TTC549 (cell line): ENCODE measurements at regions not wholly inside any gene's neighbourhood (a gene's known extent, or its start where the extent isn't known, plus 50 kb on each side); places are given as distances from the start of the nearest gene placed in this dataset.

Source experiments
- FAIRE-seq: peaks from 2 replicates; lab custom pipeline; 2012; peaks lifted over from hg19 to GRCh38; lab: Jason Lieb, UNC

GRCh38 chr13:75934889-75935288 is 298.8 kb downstream of the LMO7 start:
- no peak for FAIRE-seq

- FAIRE-seq: no peak
Observed at GRCh38 chr13:75932636-75933035, 296.5 kb downstream of the LMO7 start.

- FAIRE-seq: no peak
Observed at GRCh38 chr13:75931116-75931515, 295.0 kb downstream of the LMO7 start.

- FAIRE-seq: no peak
Observed at GRCh38 chr13:75929076-75929475, 292.9 kb downstream of the LMO7 start.

GRCh38 chr13:75927183-75927669 is 291.1 kb downstream of the LMO7 start:
- no peak for FAIRE-seq

- FAIRE-seq: no peak
Observed at GRCh38 chr13:75920536-75920935, 284.4 kb downstream of the LMO7 start.

GRCh38 chr13:75919660-75920199 is 283.6 kb downstream of the LMO7 start:
- FAIRE-seq: no peak

- no peak for FAIRE-seq
Observed at GRCh38 chr13:75915066-75915465, 278.9 kb downstream of the LMO7 start.

GRCh38 chr13:75913925-75914324 is 277.8 kb downstream of the LMO7 start:
- FAIRE-seq: no peak

- no peak for FAIRE-seq
Observed at GRCh38 chr13:75910591-75910990, 274.5 kb downstream of the LMO7 start.
